ENCODE measurements at regions not wholly inside any gene's neighbourhood (a gene's known extent, or its start where the extent isn't known, plus 50 kb on each side); places are given as distances from the start of the nearest gene placed in this dataset.

DNA sequence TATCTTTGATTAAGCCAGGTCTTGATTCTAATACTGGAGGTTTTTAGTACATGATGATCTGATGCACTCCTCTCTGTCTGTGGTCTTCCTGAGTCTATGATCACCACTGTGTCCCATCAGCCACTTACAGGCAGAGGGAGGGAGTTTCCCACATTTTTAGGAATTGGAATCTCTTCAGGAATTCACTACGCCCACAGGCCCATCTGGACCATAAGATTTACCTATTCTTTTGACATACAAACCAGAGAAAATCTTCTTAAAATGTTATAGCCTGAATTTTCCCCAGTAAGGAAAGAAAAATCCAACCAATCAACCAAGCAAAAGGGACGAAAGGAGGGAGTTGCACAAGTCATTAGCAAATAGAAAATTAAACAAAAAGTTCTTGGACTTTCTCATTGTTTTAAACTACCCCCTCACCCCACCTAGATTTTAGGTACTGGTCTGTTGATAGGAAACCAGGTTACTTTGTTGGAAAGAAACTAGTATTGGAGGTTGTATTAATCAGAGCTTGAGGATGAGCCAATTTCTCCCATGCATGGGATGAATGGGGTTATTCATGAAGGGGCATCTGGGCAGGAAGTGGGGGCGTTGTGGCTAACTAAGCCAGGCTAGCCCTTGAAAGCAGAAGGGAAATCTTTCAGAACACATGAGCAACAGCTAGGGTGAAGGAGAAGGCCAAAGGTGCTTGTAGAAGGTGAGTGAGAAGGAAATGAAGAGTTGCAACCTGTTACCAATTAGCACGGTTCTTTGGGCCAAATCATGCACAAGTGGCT lies 328.2 kb upstream of the MEX3C start:
- no peak overlapping the region for H2AFZ ChIP-seq (ENCODE audit: low read length)
- FAIRE-seq = no peak
- H3K27me3 ChIP-seq (replicated peaks in 1 of 4; ENCODE audit: control insufficient read depth in 3 of 4, extremely low read depth in 1 of 4, insufficient read depth in 3 of 4, low read length in 3 of 4) = no peaks in the 10 kb centered on the region
- H3K9me3 ChIP-seq (ENCODE audit: insufficient read depth in 2 of 2, low read depth in 1 of 2, low read length in 1 of 2) = no peaks in the 10 kb centered on the region
- POLR2A ChIA-PET (ENCODE audit: partially characterized antibody) = no interaction called here
- no peak overlapping the region for H2BK12ac ChIP-seq (ENCODE audit: low read depth, low read length)
- H3K23ac ChIP-seq (ENCODE audit: insufficient read length) = no peak overlapping the region
- peaks cover 0 to 5% (median 5%) of the 10 kb centered on the region in 4 experiments; a peak in 3 of 7 replicates for H3K4me1 ChIP-seq (replicated peaks in 1 of 4; ENCODE audit: control insufficient read depth in 3 of 4, insufficient read depth in 4 of 4, low read length in 3 of 4)
- H2AK5ac ChIP-seq (ENCODE audit: low read depth, low read length) = no peak overlapping the region
- H3K23me2 ChIP-seq (ENCODE audit: low read depth, low read length) = no peaks in the 10 kb centered on the region
- 89% methylated on average over 4 of the region's 4 CpGs; no CpG with 5 or more reads in 1 of the 2 experiments for WGBS, 2 experiments (ENCODE audit: extremely low coverage in 1 of 2, insufficient coverage in 1 of 2, insufficient read length in 1 of 2, insufficient replicate concordance in 2 of 2, low coverage in 1 of 2, low lambda C conversion rate in 2 of 2, missing lambda C conversion rate in 1 of 2)
- H3K27ac ChIP-seq (ENCODE audit: low read depth, low read length) = no peak overlapping the region
- DNase-seq (ENCODE audit: low read depth in 1 of 2, low spot score in 2 of 2) = no peak
- H4K91ac ChIP-seq (replicated peaks; ENCODE audit: insufficient read length, low read length) = no peak overlapping the region
- H4K20me1 ChIP-seq (replicated peaks in 1 of 2; ENCODE audit: control insufficient read depth in 1 of 2, insufficient read depth in 2 of 2, low read length in 2 of 2) = no peaks in the 10 kb centered on the region
- H3K4me2 ChIP-seq (ENCODE audit: insufficient read depth in 1 of 2, low read depth in 2 of 2, low read length in 2 of 2) = no peak overlapping the region
- no peak overlapping the region for H4K5ac ChIP-seq (ENCODE audit: insufficient read length, low read depth, low read length)
- no peak overlapping the region for H3K18ac ChIP-seq (ENCODE audit: extremely low read depth, low read length)
- no peaks in the 10 kb centered on the region for H3K79me1 ChIP-seq (ENCODE audit: low read depth, low read length)
- H3K79me2 ChIP-seq (ENCODE audit: control insufficient read depth in 1 of 2, insufficient read depth in 2 of 2, low read length in 2 of 2) = no peaks in the 10 kb centered on the region
- no peak overlapping the region for H3K4me3 ChIP-seq (ENCODE audit: extremely low read depth in 1 of 4, insufficient read depth in 2 of 4, low read depth in 3 of 4, low read length in 4 of 4)
- H2BK120ac ChIP-seq (replicated peaks; ENCODE audit: low read depth, low read length) = no peak overlapping the region
- CTCF ChIA-PET (ENCODE audit: partially characterized antibody) = no interaction called here
- H3K4ac ChIP-seq (replicated peaks; ENCODE audit: insufficient read length, low read depth, low read length) = no peak overlapping the region
- TF ChIP-seq KDM1A (IDR thresholded peaks at IDR 0.05; ENCODE audit: borderline replicate concordance, low read length) = no peak
- H3K9ac ChIP-seq (replicated peaks in 1 of 4; ENCODE audit: extremely low read depth in 1 of 4, low read depth in 3 of 4, low read length in 3 of 4) = no peak overlapping the region
- H2BK5ac ChIP-seq (ENCODE audit: low read depth, low read length) = no peak overlapping the region
- H3K56ac ChIP-seq (replicated peaks; ENCODE audit: insufficient read length, low read depth, low read length) = no peak overlapping the region
- H3K36me3 ChIP-seq (ENCODE audit: control insufficient read depth in 2 of 4, insufficient read depth in 4 of 4, low read length in 3 of 4) = no peaks in the 10 kb centered on the region
- no peak overlapping the region for H4K8ac ChIP-seq (ENCODE audit: extremely low read depth, insufficient read depth, low read length)
- H3K14ac ChIP-seq (ENCODE audit: insufficient read length) = no peak overlapping the region
- H2BK15ac ChIP-seq (ENCODE audit: low read length) = no peak overlapping the region
- no peak overlapping the region for H2BK20ac ChIP-seq (ENCODE audit: low read length)
